SK-N-SH (cell line): ENCODE measurements at regions not wholly inside any gene's neighbourhood (a gene's known extent, or its start where the extent isn't known, plus 50 kb on each side); places are given as distances from the start of the nearest gene placed in this dataset.

ENCODE experiments used
- CTCF ChIP-seq: fragments of 200-600 bp; sonication (generic); IDR thresholded peaks from 2 replicates; pipeline ENCODE4 v1.6.1; 2017; ENCODE audit warnings: antibody characterized with exemption, mild to moderate bottlenecking, moderate library complexity
- EP300 ChIP-seq, 2 experiments: IDR thresholded peaks; 2 replicates each; pipeline versions ENCODE4 v1.4.0 to v1.6.1; 2012; ENCODE audit warnings: borderline replicate concordance in 1 of 2, low read depth in 1 of 2, low read length in 1 of 2
- GATA2 ChIP-seq: sonication (generic); formaldehyde crosslinking; IDR thresholded peaks from 2 replicates; pipeline ENCODE4 v1.5.0; 2020; ENCODE audit warnings: mild to moderate bottlenecking, missing genetic modification reagents
- MAX ChIP-seq: IDR thresholded peaks from 2 replicates; pipeline ENCODE4 v1.4.0; 2012; ENCODE audit warnings: low read depth
- POLR2AphosphoS5 ChIP-seq: IDR thresholded peaks from 2 replicates; pipeline ENCODE4 v1.6.1; 2012; ENCODE audit warnings: low read depth, low read length
- RAD21 ChIP-seq: IDR thresholded peaks from 2 replicates; pipeline ENCODE4 v1.6.1; 2012; ENCODE audit warnings: mild to moderate bottlenecking, low read length
- REST ChIP-seq: IDR thresholded peaks from 2 replicates; pipeline ENCODE4 v1.6.1; 2012; ENCODE audit warnings: mild to moderate bottlenecking, low read depth, low read length, moderate library complexity
- USF2 ChIP-seq: fragments of 150-350 bp; IDR thresholded peaks from 2 replicates; pipeline ENCODE4 v1.6.1; 2017; ENCODE audit warnings: antibody characterized with exemption, low read length, low read depth, borderline replicate concordance

- TF ChIP-seq CTCF (no peak), MAX (no peak), RAD21 (no peak), REST (no peak), USF2 (no peak), GATA2 (CRISPR knock-in tag) (no peak), POLR2AphosphoS5 (no peak), EP300 (IDR thresholded peaks at IDR 0.05; ENCODE audit: borderline replicate concordance in 1 of 2, low read depth in 1 of 2, low read length in 1 of 2) (no peak)
Measured at GRCh38 chr10:33753389-33753788, 418.9 kb upstream of the NRP1 start.
